Loucy (cell line): ENCODE measurements at regions not wholly inside any gene's neighbourhood (a gene's known extent, or its start where the extent isn't known, plus 50 kb on each side); places are given as distances from the start of the nearest gene placed in this dataset.

Experiments
- CTCF ChIP-seq: fragments of 200-600 bp; sonication (generic); conservative IDR thresholded peaks from 2 replicates; pipeline ENCODE4 v1.5.1; 2014; ENCODE audit warnings: mild to moderate bottlenecking, antibody characterized with exemption, low read length
- EZH2phosphoT487 ChIP-seq: fragments of 200-600 bp; IDR thresholded peaks from 2 replicates; pipeline ENCODE4 v1.6.1; 2018; ENCODE audit warnings: antibody characterized with exemption, mild to moderate bottlenecking, moderate library complexity, borderline replicate concordance

GRCh38 chr3:95272781-95273180 is 1209.9 kb downstream of the NSUN3 start:
- TF ChIP-seq CTCF (no peak), EZH2phosphoT487 (no peak)
